Nephron progenitor cell (in vitro differentiated cells): ENCODE measurements at regions not wholly inside any gene's neighbourhood (a gene's known extent, or its start where the extent isn't known, plus 50 kb on each side); places are given as distances from the start of the nearest gene placed in this dataset.

Experiments used
- DNase-seq: peaks from one replicate; pipeline ENCODE4 v3.0.0; 2021
- H3K27ac Mint-ChIP-seq: 2 replicates; pipeline ENCODE4 v1.8.0; 2021; ENCODE audit warnings: mild to moderate bottlenecking, moderate library complexity, mixed read lengths
- H3K27me3 Mint-ChIP-seq: 2 replicates; pipeline ENCODE4 v1.8.0; 2021; ENCODE audit warnings: mild to moderate bottlenecking, low read depth, mixed read lengths; ENCODE audit not compliant: poor library complexity
- H3K36me3 Mint-ChIP-seq: 2 replicates; pipeline ENCODE4 v1.8.0; 2021; ENCODE audit warnings: low read depth, mixed read lengths
- H3K4me1 Mint-ChIP-seq: 2 replicates; pipeline ENCODE4 v1.8.0; 2021; ENCODE audit warnings: mixed read lengths
- H3K4me3 Mint-ChIP-seq: 2 replicates; pipeline ENCODE4 v1.8.0; 2021; ENCODE audit warnings: mild to moderate bottlenecking, moderate library complexity, mixed read lengths
- H3K9me3 Mint-ChIP-seq: 2 replicates; pipeline ENCODE4 v1.8.0; 2021; ENCODE audit warnings: mild to moderate bottlenecking, moderate library complexity, mixed read lengths
- TF ChIP-seq, protein P1 (sequence below): fragments of 200-600 bp; sonication (generic); IDR thresholded peaks from 2 replicates; pipeline ENCODE4 v1.5.0; 2021; ENCODE audit warnings: antibody characterized with exemption

DNA sequence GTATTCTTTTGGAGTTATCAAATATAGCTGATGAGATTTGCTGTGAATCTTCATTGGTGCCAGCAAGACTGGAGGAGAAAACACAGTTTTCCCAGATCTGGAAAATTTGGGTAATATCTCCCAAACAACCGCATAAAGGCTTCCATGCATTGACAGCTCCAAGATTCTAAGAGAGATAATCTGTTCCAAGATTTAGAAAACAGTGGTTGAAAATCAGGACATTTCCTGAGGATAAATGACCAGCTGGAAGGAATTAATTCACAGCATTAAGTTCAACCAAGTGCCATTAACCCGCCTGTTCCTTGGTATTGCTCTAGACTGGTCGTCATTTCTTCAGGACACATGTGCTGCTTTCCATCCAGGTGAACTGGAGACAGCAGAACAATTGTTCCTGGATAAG is 147.9 kb upstream of the PRICKLE1 start:
- peaks cover 70% of the 10 kb centered on the region for H3K4me1 Mint-ChIP-seq
- no peak for DNase-seq
- H3K36me3 Mint-ChIP-seq: no peaks in the 10 kb centered on the region
- TF ChIP-seq, protein P1, sequence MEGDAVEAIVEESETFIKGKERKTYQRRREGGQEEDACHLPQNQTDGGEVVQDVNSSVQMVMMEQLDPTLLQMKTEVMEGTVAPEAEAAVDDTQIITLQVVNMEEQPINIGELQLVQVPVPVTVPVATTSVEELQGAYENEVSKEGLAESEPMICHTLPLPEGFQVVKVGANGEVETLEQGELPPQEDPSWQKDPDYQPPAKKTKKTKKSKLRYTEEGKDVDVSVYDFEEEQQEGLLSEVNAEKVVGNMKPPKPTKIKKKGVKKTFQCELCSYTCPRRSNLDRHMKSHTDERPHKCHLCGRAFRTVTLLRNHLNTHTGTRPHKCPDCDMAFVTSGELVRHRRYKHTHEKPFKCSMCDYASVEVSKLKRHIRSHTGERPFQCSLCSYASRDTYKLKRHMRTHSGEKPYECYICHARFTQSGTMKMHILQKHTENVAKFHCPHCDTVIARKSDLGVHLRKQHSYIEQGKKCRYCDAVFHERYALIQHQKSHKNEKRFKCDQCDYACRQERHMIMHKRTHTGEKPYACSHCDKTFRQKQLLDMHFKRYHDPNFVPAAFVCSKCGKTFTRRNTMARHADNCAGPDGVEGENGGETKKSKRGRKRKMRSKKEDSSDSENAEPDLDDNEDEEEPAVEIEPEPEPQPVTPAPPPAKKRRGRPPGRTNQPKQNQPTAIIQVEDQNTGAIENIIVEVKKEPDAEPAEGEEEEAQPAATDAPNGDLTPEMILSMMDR: no peak
- H3K27ac Mint-ChIP-seq: no peak overlapping the region
- H3K9me3 Mint-ChIP-seq: no peaks in the 10 kb centered on the region
- no peak overlapping the region for H3K4me3 Mint-ChIP-seq
- H3K27me3 Mint-ChIP-seq: no peaks in the 10 kb centered on the region

DNA sequence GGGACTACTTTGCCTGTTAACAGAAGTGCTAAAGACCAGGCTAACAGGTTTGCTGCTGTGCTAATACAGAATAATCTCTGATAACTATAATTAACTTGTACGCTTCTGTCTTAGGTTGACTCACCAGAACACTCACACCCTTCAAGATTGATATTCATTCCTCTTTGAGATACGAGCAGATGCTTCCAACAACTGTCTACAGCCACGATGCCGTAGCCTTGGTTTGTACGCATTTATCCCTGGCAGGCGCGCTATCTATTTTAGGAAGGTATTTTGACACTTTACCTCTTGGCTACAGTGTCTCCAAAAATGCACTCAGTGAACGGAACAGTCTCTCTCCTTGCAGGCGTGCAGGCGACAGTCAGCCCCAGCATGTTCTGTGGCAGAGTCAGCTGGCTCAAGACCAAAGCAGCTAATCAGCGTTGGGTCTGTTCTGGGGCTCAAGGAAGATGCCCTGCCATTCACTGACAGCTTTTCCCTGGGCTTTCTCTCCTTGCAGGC is 146.4 kb upstream of the PRICKLE1 start:
- Mint-ChIP-seq H3K27ac (peak overlapping the region; percentile 1), H3K36me3 (peaks cover 10% of the 10 kb centered on the region), H3K4me3 (no peak overlapping the region), H3K9me3 (peaks cover 11% of the 10 kb centered on the region), H3K4me1 (peaks cover 64% of the 10 kb centered on the region), H3K27me3 (no peaks in the 10 kb centered on the region)
- no peak for DNase-seq
- TF ChIP-seq, protein P1: no peak

DNA sequence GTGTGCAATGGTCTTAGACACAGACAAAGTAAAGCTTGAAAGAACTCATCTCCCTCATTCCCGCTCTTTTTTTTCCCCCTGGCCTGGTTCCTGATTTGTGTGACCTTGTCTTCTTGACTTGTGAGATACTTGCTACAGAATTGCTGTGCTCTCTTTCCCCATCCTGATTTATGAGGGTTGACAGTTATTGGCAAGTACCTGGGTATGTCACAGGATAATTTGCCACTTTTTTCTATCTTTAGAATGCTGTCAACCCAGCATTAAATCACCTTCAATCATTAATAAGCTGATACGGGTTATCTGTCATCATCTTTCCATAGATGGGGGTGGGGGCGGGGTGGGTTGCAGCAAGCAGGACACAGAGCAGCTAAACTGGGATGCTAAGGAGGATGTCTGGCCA is 144.4 kb upstream of the PRICKLE1 start:
- no peak overlapping the region for H3K27ac Mint-ChIP-seq

DNA sequence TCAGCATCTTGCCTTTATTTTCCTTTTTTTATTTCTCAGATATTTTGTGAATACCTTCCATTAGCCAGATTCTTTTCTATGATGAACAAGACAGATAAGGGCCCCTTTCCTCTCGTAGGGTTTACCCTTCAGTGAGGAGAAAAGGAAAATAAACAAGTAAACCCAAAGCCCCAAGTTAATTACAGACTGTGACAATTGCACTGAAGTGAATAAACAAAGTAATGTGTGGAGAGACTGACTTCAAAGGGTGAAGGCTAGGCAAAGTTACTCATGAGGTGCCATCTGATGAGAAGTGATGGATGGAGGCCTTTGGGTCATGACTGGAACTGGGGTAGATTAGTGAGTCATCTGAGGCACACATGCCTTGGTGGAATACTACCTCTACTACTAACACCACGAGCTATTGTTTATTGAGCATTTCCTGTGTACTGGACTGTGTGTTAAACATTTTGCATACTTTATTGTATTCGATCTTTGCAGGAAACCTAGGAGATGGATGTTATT is 143.4 kb upstream of the PRICKLE1 start:
- no peak for DNase-seq
- Mint-ChIP-seq H3K27me3 (no peaks in the 10 kb centered on the region), H3K36me3 (peaks cover 18% of the 10 kb centered on the region), H3K4me1 (peaks cover 45% of the 10 kb centered on the region), H3K4me3 (no peak overlapping the region), H3K9me3 (peaks cover 23% of the 10 kb centered on the region), H3K27ac (peak overlapping the region; percentile 87)
- TF ChIP-seq, protein P1: no peak

More for the DNA sequence above, 144.4 kb upstream of the PRICKLE1 start:
- no peak for DNase-seq
- Mint-ChIP-seq H3K27me3 (no peaks in the 10 kb centered on the region), H3K36me3 (peaks cover 18% of the 10 kb centered on the region), H3K4me1 (peaks cover 49% of the 10 kb centered on the region), H3K9me3 (peaks cover 23% of the 10 kb centered on the region), H3K4me3 (no peak overlapping the region)
- TF ChIP-seq, protein P1: no peak

DNA sequence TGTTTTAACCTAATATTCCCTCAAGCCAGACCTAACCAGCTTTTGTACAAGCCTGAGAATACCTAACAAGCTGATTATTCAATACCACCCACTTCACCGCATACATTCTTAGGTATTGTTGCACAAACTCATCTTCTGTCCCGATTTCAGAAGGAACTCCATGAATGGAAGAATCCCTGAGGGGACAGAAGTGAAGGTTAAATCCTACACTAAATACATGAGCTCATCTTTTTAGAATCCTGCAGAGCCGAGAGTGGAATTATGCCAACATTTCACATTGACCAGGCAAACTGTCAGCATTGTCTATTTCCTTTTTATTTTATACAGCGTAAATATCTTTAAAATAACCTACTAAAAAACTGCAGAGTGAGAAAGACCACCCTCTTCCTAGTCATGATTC is 140.7 kb upstream of the PRICKLE1 start:
- TF ChIP-seq, protein P1: no peak
- peaks cover 18% of the 10 kb centered on the region for H3K36me3 Mint-ChIP-seq
- no peak overlapping the region for H3K4me3 Mint-ChIP-seq
- H3K4me1 Mint-ChIP-seq: peaks cover 28% of the 10 kb centered on the region
- no peaks in the 10 kb centered on the region for H3K27me3 Mint-ChIP-seq
- peaks cover 23% of the 10 kb centered on the region for H3K9me3 Mint-ChIP-seq
- DNase-seq: no peak
- no peak overlapping the region for H3K27ac Mint-ChIP-seq

DNA sequence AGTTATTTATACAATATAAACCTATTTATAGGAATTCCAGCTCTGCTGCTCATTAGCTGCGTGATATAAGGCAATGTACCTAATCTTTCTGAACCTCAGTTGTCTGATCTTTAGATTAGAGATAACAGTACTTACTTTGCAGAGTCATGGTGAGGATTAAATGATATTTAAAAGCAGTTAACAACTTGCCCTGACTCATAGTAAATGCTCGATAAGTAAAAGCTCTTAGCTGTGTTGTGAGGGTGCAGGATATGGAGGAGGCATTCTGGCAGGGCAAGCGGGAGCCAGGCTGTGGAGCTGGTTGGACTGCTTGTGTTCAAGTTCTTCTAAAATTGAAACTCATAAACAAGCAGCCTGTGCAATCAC is 140.0 kb upstream of the PRICKLE1 start:
- no peak for DNase-seq
- H3K9me3 Mint-ChIP-seq: peaks cover 23% of the 10 kb centered on the region
- H3K36me3 Mint-ChIP-seq: peaks cover 21% of the 10 kb centered on the region
- TF ChIP-seq, protein P1: no peak
- peaks cover 21% of the 10 kb centered on the region for H3K4me1 Mint-ChIP-seq
- no peak overlapping the region for H3K4me3 Mint-ChIP-seq
- H3K27me3 Mint-ChIP-seq: no peaks in the 10 kb centered on the region
- no peak overlapping the region for H3K27ac Mint-ChIP-seq
